ENCODE measurements at regions not wholly inside any gene's neighbourhood (a gene's known extent, or its start where the extent isn't known, plus 50 kb on each side); places are given as distances from the start of the nearest gene placed in this dataset.

GRCh38 chr7:115083935-115084334, 162.0 kb downstream of the MDFIC start:
- DNase-seq = no peak
- no peaks in the 10 kb centered on the region for H3K9me3 ChIP-seq (ENCODE audit: control extremely low read depth in 1 of 5, control insufficient read depth in 4 of 5, insufficient read depth in 2 of 5, low read depth in 1 of 5, low read length in 4 of 5)
- 94% methylated on average over 2 of the region's 4 CpGs for WGBS (ENCODE audit: insufficient coverage)
- no peaks in the 10 kb centered on the region for H3K4me1 ChIP-seq (ENCODE audit: control extremely low read depth in 1 of 4, control insufficient read depth in 4 of 4, insufficient read depth in 4 of 4, low read length in 3 of 4)
- no peaks in the 10 kb centered on the region for H3K36me3 ChIP-seq (ENCODE audit: control insufficient read depth in 4 of 4, insufficient read depth in 4 of 4, low read length in 3 of 4)
- no peak overlapping the region for H3K4me3 ChIP-seq (ENCODE audit: control insufficient read depth in 1 of 7, extremely low read depth in 1 of 7, insufficient read depth in 4 of 7, low read depth in 2 of 7, low read length in 6 of 7)
- CTCF ChIA-PET = no interaction called here
- H3K27ac ChIP-seq (ENCODE audit: insufficient read depth in 1 of 2, low read depth in 1 of 2, low read length in 2 of 2, poor library complexity in 1 of 2, severe bottlenecking in 2 of 2) = no peak overlapping the region
- no peaks in the 10 kb centered on the region for H3K27me3 ChIP-seq (replicated peaks in 2 of 5; ENCODE audit: control insufficient read depth in 4 of 5, insufficient read depth in 5 of 5, low read length in 4 of 5)
- POLR2A ChIA-PET = no interaction called here

GRCh38 chr7:115081772-115082171, 159.9 kb downstream of the MDFIC start:
- Histone ChIP-seq H3K4me3 (ENCODE audit: control insufficient read depth in 1 of 7, extremely low read depth in 1 of 7, insufficient read depth in 4 of 7, low read depth in 2 of 7, low read length in 6 of 7) (no peak overlapping the region), H3K9me3 (ENCODE audit: control extremely low read depth in 1 of 5, control insufficient read depth in 4 of 5, insufficient read depth in 2 of 5, low read depth in 1 of 5, low read length in 4 of 5) (no peaks in the 10 kb centered on the region), H3K27me3 (replicated peaks in 2 of 5; ENCODE audit: control insufficient read depth in 4 of 5, insufficient read depth in 5 of 5, low read length in 4 of 5) (no peaks in the 10 kb centered on the region), H3K36me3 (ENCODE audit: control insufficient read depth in 4 of 4, insufficient read depth in 4 of 4, low read length in 3 of 4) (no peaks in the 10 kb centered on the region), H3K4me1 (ENCODE audit: control extremely low read depth in 1 of 4, control insufficient read depth in 4 of 4, insufficient read depth in 4 of 4, low read length in 3 of 4) (no peaks in the 10 kb centered on the region), H3K27ac (ENCODE audit: insufficient read depth in 1 of 2, low read depth in 1 of 2, low read length in 2 of 2, poor library complexity in 1 of 2, severe bottlenecking in 2 of 2) (no peak overlapping the region)
- POLR2A ChIA-PET = no interaction called here
- CTCF ChIA-PET = interaction anchor here (1.1 kb wide), 1 partner anchor 129 kb away, joined by 3 read pairs; no protein-coding TSS in a partner anchor
- DNase-seq = no peak
- 84% methylated on average over 2 of the region's 3 CpGs for WGBS (ENCODE audit: insufficient coverage)

- CTCF ChIA-PET = no interaction called here
- no CpG with 5 or more reads among the region's 1 CpG for WGBS (ENCODE audit: insufficient coverage)
Observed at GRCh38 chr7:115078851-115079250, 157.0 kb downstream of the MDFIC start.

GRCh38 chr7:115078386-115078785, 156.5 kb downstream of the MDFIC start:
- ChIA-PET POLR2A (interaction anchor here (0.7 kb wide), 1 partner anchor 128 kb away, joined by 3 read pairs; no protein-coding TSS in a partner anchor), CTCF (no interaction called here)
- Histone ChIP-seq H3K9me3 (ENCODE audit: control extremely low read depth in 1 of 5, control insufficient read depth in 4 of 5, insufficient read depth in 2 of 5, low read depth in 1 of 5, low read length in 4 of 5) (no peaks in the 10 kb centered on the region), H3K27me3 (replicated peaks in 2 of 5; ENCODE audit: control insufficient read depth in 4 of 5, insufficient read depth in 5 of 5, low read length in 4 of 5) (no peaks in the 10 kb centered on the region), H3K4me3 (ENCODE audit: control insufficient read depth in 1 of 7, extremely low read depth in 1 of 7, insufficient read depth in 4 of 7, low read depth in 2 of 7, low read length in 6 of 7) (no peak overlapping the region), H3K27ac (ENCODE audit: insufficient read depth in 1 of 2, low read depth in 1 of 2, low read length in 2 of 2, poor library complexity in 1 of 2, severe bottlenecking in 2 of 2) (no peak overlapping the region), H3K4me1 (ENCODE audit: control extremely low read depth in 1 of 4, control insufficient read depth in 4 of 4, insufficient read depth in 4 of 4, low read length in 3 of 4) (no peaks in the 10 kb centered on the region), H3K36me3 (ENCODE audit: control insufficient read depth in 4 of 4, insufficient read depth in 4 of 4, low read length in 3 of 4) (no peaks in the 10 kb centered on the region)
- DNase-seq = no peak

More at GRCh38 chr7:115078851-115079250, 157.0 kb downstream of the MDFIC start:
- Histone ChIP-seq H3K4me3 (ENCODE audit: control insufficient read depth in 1 of 7, extremely low read depth in 1 of 7, insufficient read depth in 4 of 7, low read depth in 2 of 7, low read length in 6 of 7) (no peak overlapping the region), H3K9me3 (ENCODE audit: control extremely low read depth in 1 of 5, control insufficient read depth in 4 of 5, insufficient read depth in 2 of 5, low read depth in 1 of 5, low read length in 4 of 5) (no peaks in the 10 kb centered on the region), H3K4me1 (ENCODE audit: control extremely low read depth in 1 of 4, control insufficient read depth in 4 of 4, insufficient read depth in 4 of 4, low read length in 3 of 4) (no peaks in the 10 kb centered on the region), H3K27me3 (replicated peaks in 2 of 5; ENCODE audit: control insufficient read depth in 4 of 5, insufficient read depth in 5 of 5, low read length in 4 of 5) (no peaks in the 10 kb centered on the region), H3K36me3 (ENCODE audit: control insufficient read depth in 4 of 4, insufficient read depth in 4 of 4, low read length in 3 of 4) (no peaks in the 10 kb centered on the region), H3K27ac (ENCODE audit: insufficient read depth in 1 of 2, low read depth in 1 of 2, low read length in 2 of 2, poor library complexity in 1 of 2, severe bottlenecking in 2 of 2) (no peak overlapping the region)
- POLR2A ChIA-PET = no interaction called here
- no peak for DNase-seq

- CTCF ChIA-PET = interaction anchor here (1.2 kb wide), 1 partner anchor 30 kb away, joined by 3 read pairs; no protein-coding TSS in a partner anchor
Observed at GRCh38 chr7:115070311-115070710, 148.4 kb downstream of the MDFIC start.

More at GRCh38 chr7:115070311-115070710, 148.4 kb downstream of the MDFIC start:
- H3K4me1 ChIP-seq (ENCODE audit: control extremely low read depth in 1 of 4, control insufficient read depth in 4 of 4, insufficient read depth in 4 of 4, low read length in 3 of 4) = peaks cover 0 to 4% (median 0%) of the 10 kb centered on the region in 4 experiments
- H3K27me3 ChIP-seq (replicated peaks in 2 of 5; ENCODE audit: control insufficient read depth in 4 of 5, insufficient read depth in 5 of 5, low read length in 4 of 5) = no peaks in the 10 kb centered on the region
- POLR2A ChIA-PET = no interaction called here
- no peaks in the 10 kb centered on the region for H3K36me3 ChIP-seq (ENCODE audit: control insufficient read depth in 4 of 4, insufficient read depth in 4 of 4, low read length in 3 of 4)
- 0% methylated on average over 1 of the region's 1 CpG for WGBS (ENCODE audit: insufficient coverage)
- H3K27ac ChIP-seq (ENCODE audit: insufficient read depth in 1 of 2, low read depth in 1 of 2, low read length in 2 of 2, poor library complexity in 1 of 2, severe bottlenecking in 2 of 2) = no peak overlapping the region
- no peaks in the 10 kb centered on the region for H3K9me3 ChIP-seq (ENCODE audit: control extremely low read depth in 1 of 5, control insufficient read depth in 4 of 5, insufficient read depth in 2 of 5, low read depth in 1 of 5, low read length in 4 of 5)
- no peak overlapping the region for H3K4me3 ChIP-seq (ENCODE audit: control insufficient read depth in 1 of 7, extremely low read depth in 1 of 7, insufficient read depth in 4 of 7, low read depth in 2 of 7, low read length in 6 of 7)
- DNase-seq = peak in 1 of 3 donors; percentile 14

Data from common myeloid progenitor, CD34-positive (primary cell).